ENCODE measurements at regions not wholly inside any gene's neighbourhood (a gene's known extent, or its start where the extent isn't known, plus 50 kb on each side); places are given as distances from the start of the nearest gene placed in this dataset.
"Not testable (repeated sequence)": the region's sequence is repeated elsewhere in the genome, so short reads cannot be mapped to it uniquely, and the experiment has no call there.

DNA sequence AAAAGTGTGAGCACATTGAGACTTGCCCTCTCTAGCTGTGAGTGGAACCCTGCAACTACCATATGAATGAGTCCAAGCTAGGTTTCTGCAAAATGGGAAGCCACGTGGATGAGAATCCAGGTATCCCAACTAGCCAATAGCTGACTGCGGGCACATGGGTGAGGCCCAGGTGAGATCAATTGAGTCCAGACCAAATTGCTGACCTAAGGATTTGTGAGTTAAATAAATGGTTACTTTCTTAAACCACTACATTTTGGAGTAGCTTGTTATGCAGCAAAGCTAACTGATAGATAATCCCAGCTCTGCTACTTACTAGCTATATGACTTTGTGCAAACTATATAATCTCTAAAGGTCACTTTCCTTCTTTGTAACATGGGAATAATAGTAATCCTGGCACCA lies 150.3 kb upstream of the LCORL start:
- Histone ChIP-seq H3K4me1 (no peaks in the 10 kb centered on the region), H3K36me3 (no peaks in the 10 kb centered on the region), H3K9me3 (no peaks in the 10 kb centered on the region), H3K27me3 (no peaks in the 10 kb centered on the region), H3K27ac (no peak overlapping the region), H3K4me3 (no peak overlapping the region)
- no peak for TF ChIP-seq EP300 (IDR thresholded peaks at IDR 0.05)
- TF ChIP-seq, protein P1, sequence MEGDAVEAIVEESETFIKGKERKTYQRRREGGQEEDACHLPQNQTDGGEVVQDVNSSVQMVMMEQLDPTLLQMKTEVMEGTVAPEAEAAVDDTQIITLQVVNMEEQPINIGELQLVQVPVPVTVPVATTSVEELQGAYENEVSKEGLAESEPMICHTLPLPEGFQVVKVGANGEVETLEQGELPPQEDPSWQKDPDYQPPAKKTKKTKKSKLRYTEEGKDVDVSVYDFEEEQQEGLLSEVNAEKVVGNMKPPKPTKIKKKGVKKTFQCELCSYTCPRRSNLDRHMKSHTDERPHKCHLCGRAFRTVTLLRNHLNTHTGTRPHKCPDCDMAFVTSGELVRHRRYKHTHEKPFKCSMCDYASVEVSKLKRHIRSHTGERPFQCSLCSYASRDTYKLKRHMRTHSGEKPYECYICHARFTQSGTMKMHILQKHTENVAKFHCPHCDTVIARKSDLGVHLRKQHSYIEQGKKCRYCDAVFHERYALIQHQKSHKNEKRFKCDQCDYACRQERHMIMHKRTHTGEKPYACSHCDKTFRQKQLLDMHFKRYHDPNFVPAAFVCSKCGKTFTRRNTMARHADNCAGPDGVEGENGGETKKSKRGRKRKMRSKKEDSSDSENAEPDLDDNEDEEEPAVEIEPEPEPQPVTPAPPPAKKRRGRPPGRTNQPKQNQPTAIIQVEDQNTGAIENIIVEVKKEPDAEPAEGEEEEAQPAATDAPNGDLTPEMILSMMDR (IDR thresholded peaks at IDR 0.05), result no peak
- no peak for TF ChIP-seq POLR2A (IDR thresholded peaks at IDR 0.05)
- no peak for TF ChIP-seq POLR2AphosphoS5 (IDR thresholded peaks at IDR 0.05)
- ATAC-seq (ENCODE audit: low FRiP score in 2 of 2) (no peak), DNase-seq (no peak)
- WGBS, 2 donors, result 85 to 86% methylated on average over 2 of the region's 2 CpGs

DNA sequence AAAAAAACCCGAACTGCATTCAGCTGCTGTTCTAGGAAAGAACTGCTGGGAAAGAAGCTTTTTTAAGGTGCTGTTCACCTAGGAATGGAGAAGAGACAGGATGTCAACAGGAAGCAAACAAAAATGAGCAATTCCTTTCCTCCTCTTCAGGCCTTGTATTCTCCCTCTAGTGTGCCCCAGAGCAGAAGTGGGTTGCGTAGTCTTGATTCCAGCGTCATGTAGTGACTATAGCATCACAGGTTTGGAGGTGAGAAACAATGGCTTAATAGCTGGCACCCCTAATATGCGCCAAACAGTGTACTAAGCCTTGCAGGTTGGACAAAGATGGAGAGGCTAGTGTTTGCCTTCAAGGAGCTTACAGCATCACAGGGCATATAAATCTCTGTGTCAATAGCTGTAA lies 146.3 kb upstream of the LCORL start:
- 83 to 85% methylated on average over 4 of the region's 4 CpGs for WGBS, 2 donors
- Histone ChIP-seq H3K4me1 (no peaks in the 10 kb centered on the region), H3K36me3 (no peaks in the 10 kb centered on the region), H3K27ac (no peak overlapping the region), H3K9me3 (no peaks in the 10 kb centered on the region), H3K4me3 (no peak overlapping the region), H3K27me3 (no peaks in the 10 kb centered on the region)
- DNase-seq (no peak), ATAC-seq (ENCODE audit: low FRiP score in 2 of 2) (no peak)
- no peak for TF ChIP-seq POLR2AphosphoS5 (IDR thresholded peaks at IDR 0.05)
- no peak for TF ChIP-seq POLR2A (IDR thresholded peaks at IDR 0.05)
- TF ChIP-seq EP300 (IDR thresholded peaks at IDR 0.05), result no peak
- TF ChIP-seq, protein P1 (IDR thresholded peaks at IDR 0.05), result no peak

DNA sequence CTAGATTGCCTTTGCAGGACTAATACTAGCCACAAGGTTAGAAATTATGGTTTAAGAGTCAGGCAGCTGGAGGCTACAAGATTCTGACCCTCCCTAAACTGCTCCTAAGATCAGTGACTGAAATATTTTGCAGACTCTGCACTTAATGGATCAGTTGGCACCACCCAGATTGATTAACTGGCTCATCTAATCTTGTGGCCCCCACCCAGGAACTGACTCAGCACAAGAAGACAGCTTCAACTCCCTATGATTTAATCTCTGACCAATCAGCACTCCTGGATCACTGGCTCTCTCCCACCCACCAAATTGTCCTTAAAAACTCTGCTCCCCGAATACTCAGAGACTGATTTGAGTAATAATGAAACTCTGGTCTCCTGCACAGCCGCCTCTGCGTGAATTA lies 145.4 kb upstream of the LCORL start:
- 86 to 100% methylated on average over 3 of the region's 3 CpGs for WGBS, 2 donors
- no peak for DNase-seq
- H3K4me3 ChIP-seq, result no peak overlapping the region
- no peaks in the 10 kb centered on the region for H3K36me3 ChIP-seq
- no peaks in the 10 kb centered on the region for H3K9me3 ChIP-seq
- no peak for ATAC-seq (ENCODE audit: low FRiP score in 2 of 2)
- H3K27ac ChIP-seq, result no peak overlapping the region
- no peaks in the 10 kb centered on the region for H3K4me1 ChIP-seq
- TF ChIP-seq, protein P1 (IDR thresholded peaks at IDR 0.05), result no peak
- no peak for TF ChIP-seq POLR2AphosphoS5 (IDR thresholded peaks at IDR 0.05)
- TF ChIP-seq EP300 (IDR thresholded peaks at IDR 0.05), result no peak
- TF ChIP-seq POLR2A (IDR thresholded peaks at IDR 0.05), result no peak
- no peaks in the 10 kb centered on the region for H3K27me3 ChIP-seq

DNA sequence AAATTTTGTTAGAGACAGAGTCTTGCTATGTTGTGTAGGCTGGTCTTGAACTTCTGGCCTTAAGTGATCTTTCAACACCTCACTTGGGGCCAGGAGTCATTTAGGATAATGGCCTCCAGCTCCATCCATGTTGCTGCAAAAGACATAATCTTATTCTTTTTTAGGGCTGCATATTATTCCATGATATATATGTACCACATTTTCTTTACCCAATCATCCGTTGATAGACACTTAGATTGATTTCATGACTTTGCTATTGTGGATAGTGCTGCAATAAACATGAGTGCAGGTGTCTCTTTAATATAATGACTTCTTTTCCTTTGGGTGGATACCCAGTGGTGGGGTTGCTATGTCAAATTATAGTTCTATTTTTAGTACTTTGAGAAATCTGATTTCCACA lies 140.9 kb upstream of the LCORL start:
- no peaks in the 10 kb centered on the region for H3K4me1 ChIP-seq
- TF ChIP-seq, protein P1 (IDR thresholded peaks at IDR 0.05), result no peak
- TF ChIP-seq EP300 (IDR thresholded peaks at IDR 0.05) (no peak), POLR2A (IDR thresholded peaks at IDR 0.05) (no peak), POLR2AphosphoS5 (IDR thresholded peaks at IDR 0.05) (no peak)
- DNase-seq (no peak), ATAC-seq (ENCODE audit: low FRiP score in 2 of 2) (no peak)
- no peaks in the 10 kb centered on the region for H3K9me3 ChIP-seq
- no peak overlapping the region for H3K4me3 ChIP-seq
- 73 to 80% methylated on average over 1 of the region's 1 CpG for WGBS, 2 donors
- no peaks in the 10 kb centered on the region for H3K27me3 ChIP-seq
- no peaks in the 10 kb centered on the region for H3K36me3 ChIP-seq
- H3K27ac ChIP-seq, result no peak overlapping the region

DNA sequence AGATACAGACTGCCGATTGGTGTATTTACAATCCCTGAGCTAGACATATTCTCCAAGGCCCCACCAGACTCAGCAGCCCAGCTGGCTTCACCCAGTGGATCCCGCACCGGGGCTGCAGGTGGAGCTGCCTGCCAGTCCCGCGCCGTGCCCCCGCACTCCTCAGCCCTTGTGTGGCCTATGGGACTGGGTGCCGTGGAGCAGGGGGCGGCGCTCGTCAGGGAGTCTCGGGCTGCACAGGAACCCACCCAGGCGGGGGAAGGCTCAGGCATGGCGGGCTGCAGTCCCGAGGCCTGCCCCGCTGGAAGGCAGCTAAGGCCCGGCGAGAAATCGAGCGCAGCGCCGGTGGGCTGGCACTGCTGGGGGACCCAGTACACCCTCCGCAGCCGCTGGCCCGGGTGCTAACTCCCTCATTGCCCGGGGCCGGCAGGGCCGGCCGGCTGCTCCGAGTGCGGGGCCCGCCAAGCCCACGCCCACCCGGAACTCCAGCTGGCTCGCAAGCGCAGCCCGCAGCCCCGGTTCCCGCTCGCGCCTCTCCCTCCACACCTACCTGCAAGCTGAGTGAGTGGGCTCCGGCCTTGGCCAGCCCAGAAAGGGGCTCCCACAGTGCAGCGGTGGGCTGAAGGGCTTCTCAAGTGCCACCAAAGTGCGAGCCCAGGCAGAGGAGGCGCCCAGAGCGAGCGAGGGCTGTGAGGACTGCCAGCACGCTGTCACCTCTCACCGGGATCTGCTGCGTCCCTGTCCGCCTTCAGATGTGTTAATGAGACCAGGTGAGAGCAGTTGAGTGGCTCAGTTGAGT lies 137.8 kb upstream of the LCORL start:
- H3K4me1 ChIP-seq; ATAC-seq (ENCODE audit: low FRiP score in 2 of 2); H3K4me3 ChIP-seq; H3K27me3 ChIP-seq; H3K27ac ChIP-seq; H3K9me3 ChIP-seq; H3K36me3 ChIP-seq: not testable (repeated sequence)
- WGBS, 2 donors, result 93 to 100% methylated on average over 10 to 34 of the region's 51 CpGs
- DNase-seq, result peak in 1 of 2 donors; percentile 77
